CD1c-positive myeloid dendritic cell (primary cell): ENCODE measurements at regions not wholly inside any gene's neighbourhood (a gene's known extent, or its start where the extent isn't known, plus 50 kb on each side); places are given as distances from the start of the nearest gene placed in this dataset.
"Not testable (repeated sequence)": the region's sequence is repeated elsewhere in the genome, so short reads cannot be mapped to it uniquely, and the experiment has no call there.

Source experiments
- DNase-seq: peaks from one replicate; pipeline ENCODE4 v3.0.0-alpha.2; 2016; ENCODE audit errors: extremely low spot score

- DNase-seq = peak; percentile 84
Measured at GRCh38 chr5:36739751-36740221, 133.4 kb downstream of the SLC1A3 start.

GRCh38 chr5:36740259-36740898, 134.0 kb downstream of the SLC1A3 start:
- no peak for DNase-seq

DNA sequence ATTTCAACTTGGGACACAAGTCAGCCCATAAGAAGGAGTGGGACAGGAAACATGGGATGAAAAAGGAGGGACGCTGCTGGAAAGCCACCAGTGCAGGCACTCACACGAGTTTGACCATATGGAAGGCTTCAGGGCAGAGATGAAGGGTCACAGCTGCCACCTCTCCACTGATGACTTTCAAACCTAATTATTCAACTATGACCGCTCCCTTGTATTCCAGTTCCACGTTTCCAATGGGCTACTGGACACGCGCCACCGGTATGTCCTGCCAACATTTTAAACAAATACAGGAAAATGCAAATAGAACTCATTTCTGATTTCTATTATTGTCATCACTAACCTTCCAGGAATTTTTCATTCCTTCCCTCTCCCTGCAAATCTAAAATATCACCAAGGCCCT, 134.7 kb downstream of the SLC1A3 start:
- no peak for DNase-seq

GRCh38 chr5:36743891-36744772, 132.4 kb upstream of the NIPBL start:
- no peak for DNase-seq

DNA sequence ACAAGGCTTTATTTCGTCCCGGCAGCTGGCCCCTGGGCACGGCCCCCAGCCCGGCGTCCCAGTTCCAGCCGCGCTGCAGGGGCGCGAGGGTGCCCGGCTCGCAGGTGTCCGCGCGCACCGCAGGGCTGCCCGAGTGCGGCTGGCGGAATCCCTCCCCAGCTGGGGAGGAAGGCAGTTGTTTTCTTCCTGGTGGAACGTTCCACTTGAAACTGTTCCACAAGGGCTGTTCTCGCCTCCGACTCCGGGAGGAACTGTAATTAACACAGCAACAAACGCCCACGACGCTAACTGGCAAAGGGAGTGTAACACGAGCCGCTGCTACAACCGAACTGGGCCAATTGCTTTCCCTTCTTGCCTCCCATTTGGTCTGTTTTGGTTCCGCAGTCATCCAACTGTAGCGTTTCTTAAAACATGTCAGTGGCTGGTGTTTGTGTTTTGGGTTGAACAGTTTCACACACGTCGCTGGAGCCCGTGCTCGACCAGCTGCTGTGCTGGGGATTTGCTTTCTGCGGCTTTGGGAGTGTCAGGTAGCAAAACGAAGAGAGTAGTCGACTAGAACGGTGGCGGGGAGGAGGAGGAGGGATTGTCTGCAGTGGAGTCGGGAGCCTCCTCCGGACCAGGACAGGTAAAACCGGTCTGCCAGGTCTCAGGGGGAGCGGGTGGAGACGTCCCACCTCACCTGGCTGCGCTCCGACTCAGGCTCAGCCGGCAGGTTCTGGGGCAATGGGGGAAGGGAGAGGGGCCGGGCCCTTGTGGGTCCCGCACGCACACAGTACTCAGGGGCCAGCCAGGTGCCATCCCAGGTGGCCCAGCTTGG, 131.6 kb upstream of the NIPBL start:
- peak; percentile 79 for DNase-seq

DNA sequence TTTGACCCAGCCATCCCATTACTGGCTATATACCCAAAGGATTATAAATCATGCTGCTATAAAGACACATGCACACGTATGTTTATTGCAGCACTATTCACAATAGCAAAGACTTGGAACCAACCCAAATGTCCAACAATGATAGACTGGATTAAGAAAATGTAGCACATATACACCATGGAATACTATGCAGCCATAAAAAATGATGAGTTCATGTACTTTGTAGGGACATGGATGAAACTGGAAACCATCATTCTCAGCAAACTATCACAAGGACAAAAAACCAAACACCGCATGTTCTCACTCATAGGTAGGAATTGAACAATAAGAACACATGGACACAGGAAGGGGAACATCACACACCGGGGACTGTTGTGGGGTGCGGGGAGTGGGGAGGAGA, 128.8 kb upstream of the NIPBL start:
- DNase-seq = not testable (repeated sequence)

DNA sequence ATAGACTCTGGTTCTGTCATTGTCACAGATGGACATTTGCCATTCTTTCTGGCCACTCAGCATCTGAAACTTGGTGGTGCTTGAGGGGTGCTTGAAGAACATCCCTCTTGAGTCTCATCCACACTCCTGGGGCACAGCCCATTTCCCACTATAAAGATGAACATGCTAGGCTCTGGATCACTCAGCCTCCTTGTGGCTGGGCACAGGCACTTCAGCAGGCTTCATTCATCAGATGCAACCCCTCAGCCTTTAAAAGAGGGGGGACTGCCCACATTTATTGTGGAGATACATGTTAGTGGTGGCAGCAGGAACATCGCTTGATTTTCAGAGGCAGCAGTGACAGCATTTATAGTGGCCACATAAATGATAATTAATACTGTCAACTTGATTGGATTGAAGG, 124.7 kb upstream of the NIPBL start:
- no peak for DNase-seq

DNA sequence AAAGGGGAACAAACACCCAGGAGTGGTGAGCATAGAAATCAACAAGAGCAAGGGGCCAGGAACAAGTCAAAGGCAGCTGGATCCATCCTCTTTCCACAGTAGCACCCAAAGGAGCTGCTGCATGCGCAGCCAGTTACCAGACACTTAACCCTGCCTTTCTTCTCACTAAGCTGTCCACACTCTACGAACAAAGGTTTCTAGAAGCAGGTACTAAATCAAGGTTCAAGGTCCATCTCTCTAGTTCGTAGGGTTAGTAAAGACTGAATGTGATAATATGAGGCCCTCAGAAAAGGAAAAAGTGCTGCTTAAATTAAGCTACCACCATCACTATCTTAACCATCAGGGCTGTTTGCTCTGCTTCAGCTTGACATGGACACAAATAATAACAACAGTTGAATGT, 121.2 kb upstream of the NIPBL start:
- DNase-seq = no peak

- no peak for DNase-seq
Measured at GRCh38 chr5:36755920-36756488, 120.6 kb upstream of the NIPBL start.

DNA sequence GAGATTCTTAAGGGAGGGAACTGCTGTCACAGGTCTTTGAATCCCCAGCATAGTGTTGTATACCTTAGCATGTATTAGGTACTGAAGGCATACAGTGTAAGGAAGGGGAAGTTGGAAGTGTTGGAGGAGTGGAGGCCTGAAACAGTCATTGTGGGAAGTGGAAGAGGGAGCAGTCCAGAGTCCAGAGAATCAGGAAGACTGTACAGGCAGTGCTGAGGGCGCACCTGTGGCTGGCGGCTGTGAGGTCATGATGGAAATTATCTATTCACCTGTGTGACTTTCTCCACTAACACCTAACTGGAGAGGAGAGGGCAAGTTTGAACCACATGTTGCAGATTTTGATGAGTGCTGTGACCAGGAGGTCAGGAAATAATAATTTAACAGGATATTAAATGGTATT, 119.7 kb upstream of the NIPBL start:
- DNase-seq = no peak

- no peak for DNase-seq
Measured at GRCh38 chr5:36759117-36759516, 117.5 kb upstream of the NIPBL start.

DNA sequence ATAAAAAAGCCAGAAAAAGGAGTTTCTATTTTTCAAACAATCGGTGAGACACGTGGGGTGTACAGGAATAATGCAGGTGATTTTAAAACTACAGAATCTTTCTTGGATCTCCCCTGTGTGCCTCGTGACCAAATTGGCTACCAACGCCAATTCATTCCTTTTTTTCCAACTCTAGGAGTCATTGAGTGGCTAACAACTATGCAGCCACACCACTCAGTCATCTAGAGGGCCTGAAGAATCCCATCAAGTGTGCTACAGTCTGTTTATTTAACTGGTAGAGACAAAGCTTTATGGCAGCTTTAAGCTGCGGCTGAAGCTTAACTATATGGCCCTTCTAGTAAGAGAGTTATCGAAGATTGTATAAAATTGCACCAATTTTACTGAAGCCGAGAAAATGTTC, 113.1 kb upstream of the NIPBL start:
- no peak for DNase-seq

- no peak for DNase-seq
Measured at GRCh38 chr5:36765876-36766275, 110.7 kb upstream of the NIPBL start.

DNA sequence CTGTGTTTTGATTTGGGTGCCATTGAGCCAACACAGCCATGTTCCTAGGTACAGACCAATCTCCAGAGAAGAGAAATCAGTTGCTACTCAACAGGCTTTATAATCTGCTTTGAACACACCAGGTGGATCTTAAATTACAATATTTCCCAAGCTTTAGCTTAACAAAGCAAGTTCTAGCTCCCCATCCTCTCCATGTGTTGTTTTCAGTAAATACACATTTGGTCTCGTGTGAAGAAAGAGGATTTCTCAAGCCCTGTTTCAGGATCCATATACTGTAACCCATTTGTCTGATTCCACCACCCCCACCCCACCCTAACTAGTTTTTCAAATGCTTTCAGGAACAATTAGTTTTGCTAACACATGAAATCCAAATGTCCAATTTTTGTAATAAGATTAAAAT, 109.6 kb upstream of the NIPBL start:
- no peak for DNase-seq

DNA sequence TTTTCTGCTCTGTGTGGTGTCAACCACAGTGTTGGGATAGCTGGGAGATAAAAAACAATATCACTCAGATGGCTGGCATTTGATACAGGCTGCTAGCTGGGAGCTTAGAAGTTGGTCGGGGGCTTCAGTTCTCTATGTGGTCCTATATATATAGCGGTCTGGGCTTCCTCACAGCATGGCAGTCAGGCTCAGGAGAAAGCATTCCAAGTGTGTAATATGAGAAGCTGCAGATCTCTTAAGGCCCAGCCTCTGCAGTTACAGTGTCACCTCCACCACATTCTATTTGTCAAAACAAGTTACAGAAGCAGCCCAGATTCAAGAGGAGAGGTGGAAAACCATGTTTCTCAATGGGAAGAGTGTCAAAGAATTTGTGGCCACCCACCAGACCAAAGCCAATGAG, 108.1 kb upstream of the NIPBL start:
- DNase-seq = no peak

DNA sequence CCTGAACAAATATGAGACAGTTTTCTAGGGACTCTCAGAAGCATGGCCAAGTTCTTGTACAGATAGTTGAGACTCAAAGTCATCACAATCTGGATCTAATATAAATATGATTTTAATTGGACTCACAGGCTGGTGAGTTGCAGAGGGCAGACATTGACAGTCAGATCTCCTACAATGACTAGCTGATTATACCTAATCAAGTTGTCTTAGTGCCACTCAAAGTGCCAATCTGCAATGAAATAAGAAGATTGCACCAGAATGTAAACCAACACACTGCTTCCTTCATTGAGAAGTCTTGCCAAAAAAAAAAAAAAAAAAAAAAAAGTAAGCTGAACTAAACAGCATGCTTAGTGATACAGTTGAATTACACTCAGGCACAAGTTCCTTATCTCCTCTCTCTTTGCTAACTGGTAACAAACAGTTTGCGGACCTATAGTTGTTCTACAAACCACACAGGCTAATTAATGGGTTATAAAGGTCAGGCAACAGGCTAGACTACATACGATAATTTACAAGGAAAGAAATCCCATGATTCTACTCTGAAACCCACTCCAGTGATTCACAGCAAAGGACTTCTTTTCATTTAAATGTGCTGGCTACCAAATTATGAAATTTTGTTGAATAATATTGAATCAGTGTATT, 107.3 kb upstream of the NIPBL start:
- DNase-seq = no peak

DNA sequence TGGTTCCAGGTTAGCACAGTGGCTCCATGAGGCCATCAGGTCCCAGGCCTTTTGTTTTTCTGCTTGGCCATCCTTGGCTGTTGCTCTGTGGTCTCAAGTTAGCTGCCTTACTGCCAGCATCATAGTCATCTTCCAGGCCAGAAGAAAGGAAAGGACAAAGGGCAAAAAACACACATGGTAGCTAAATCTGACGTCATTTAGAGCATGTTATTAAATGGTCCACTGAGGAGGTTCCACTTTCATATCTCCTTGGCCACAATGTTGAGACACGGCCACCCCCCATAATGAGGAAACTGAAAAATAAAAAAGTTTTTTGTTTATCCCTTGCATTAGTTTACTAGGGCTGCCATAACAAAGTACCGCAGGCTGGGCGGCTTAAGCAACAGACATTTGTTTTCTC, 106.4 kb upstream of the NIPBL start:
- no peak for DNase-seq

- no peak for DNase-seq
Measured at GRCh38 chr5:36772276-36773140, 104.1 kb upstream of the NIPBL start.

DNA sequence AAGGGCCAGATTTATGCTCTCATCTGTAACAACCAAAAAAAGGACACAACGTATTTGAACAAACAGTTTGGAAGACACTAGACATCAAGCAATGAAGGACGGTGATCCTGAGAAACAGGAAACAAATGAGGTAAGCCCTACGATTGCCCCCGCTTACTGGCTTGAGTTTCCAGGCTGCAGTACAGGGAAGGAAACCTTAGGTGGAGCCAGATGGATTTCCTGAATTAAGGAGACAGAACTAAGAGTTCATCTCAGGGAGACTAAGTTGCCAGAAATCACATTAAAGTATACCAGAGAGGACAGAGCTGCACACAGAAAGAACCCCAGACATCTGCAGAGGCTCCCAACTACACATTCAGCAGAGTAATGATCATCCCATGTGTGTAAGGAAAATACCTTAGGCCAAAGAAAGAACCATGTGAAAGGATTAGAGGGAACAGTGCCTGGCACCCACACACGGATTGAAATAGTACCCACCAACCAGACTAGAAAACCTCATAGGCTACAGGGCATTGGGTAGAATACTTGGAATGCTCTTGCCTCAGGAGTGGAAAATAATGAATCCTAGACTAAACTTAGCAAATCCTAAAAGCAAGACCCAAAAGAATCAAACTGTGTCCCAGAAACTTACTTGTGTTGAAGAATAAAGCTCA, 99.3 kb upstream of the NIPBL start:
- DNase-seq = peak; percentile 34

DNA sequence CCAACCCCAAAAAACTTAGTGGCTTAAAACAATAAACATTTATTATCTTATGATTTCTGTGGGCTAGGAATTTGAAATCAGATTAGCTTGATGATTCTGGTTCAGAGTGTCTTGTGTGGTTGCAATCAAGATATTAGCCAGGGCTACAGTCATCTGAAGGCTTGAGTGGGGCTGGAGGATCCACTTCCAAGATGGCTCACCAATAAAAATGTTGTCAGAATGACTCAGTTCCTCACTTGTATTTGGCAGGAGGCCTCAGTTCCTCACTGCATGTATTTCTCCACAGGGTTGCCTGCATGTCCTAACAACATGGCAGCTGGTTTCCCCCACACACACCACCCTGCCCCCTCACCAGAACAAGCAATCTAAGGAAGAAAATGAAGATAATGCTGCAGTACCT, 98.2 kb upstream of the NIPBL start:
- DNase-seq = no peak
